CD4-positive, alpha-beta T cell treated with Interleukin-2 at 100 ng/mL for 4 hours (primary cell): ENCODE measurements at regions not wholly inside any gene's neighbourhood (a gene's known extent, or its start where the extent isn't known, plus 50 kb on each side); places are given as distances from the start of the nearest gene placed in this dataset.
"Not testable (repeated sequence)": the region's sequence is repeated elsewhere in the genome, so short reads cannot be mapped to it uniquely, and the experiment has no call there.

Source experiments
- DNase-seq: peaks from one replicate; pipeline ENCODE4 v3.0.0-alpha.2; 2020; ENCODE audit warnings: low spot score

DNA sequence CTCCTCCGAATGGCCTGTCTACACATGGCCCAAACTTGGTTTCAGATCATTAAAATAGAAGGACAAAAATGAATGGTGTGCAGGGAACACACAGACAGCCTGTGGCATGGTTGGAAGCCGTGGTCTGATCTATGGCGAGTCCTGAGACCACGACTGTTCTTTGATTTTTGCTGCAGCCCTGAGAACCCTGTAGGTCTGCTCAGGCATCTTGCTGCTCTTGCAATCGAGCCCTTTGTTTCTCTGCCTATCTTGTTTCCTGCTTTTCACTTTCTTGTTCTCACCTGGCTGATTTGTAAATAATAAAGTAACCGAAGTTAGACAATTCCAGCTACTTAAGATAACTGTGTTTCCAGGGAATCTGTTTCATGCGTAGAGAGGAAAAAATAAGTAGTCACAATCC, 54.1 kb upstream of the NBPF9 start:
- not testable (repeated sequence) for DNase-seq

DNA sequence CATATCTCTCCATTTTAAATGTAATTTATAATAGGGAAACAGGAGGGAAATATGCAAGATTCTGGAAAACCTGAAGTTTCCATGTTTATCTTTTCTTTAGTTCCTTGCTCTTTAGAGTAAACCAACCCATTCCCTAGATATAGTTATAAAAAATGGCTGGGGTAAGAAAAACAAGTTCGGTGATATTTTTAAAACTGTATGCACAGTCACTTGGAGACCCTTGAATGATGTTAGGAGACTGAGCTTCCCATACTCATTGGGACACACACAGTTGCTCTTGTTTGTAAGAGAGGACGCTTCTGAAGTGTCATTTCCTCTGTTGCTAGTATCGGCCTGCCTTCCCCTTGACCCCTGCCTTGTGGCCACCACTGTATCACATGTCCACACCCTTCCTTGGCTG, 55.0 kb upstream of the NBPF9 start:
- not testable (repeated sequence) for DNase-seq

DNA sequence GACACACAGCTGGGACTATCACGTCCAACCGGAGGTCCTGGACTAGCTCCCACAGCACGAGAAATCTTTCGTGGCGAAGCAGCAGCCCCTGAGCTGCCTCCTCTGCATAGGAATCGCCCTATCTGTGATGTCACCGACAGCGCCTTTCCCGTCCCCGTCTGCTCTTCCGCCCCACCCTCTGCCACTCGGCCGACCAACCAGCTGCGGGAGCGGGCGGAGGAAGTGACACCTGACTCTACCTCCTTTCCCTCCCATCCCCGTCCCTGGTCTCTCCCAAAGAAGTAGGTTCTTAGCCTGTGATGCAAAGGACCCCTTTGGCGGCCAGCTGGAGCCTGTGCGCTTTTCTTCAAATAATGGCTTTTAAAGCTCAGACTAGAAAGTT, 59.7 kb upstream of the NBPF9 start:
- DNase-seq, result not testable (repeated sequence)

DNA sequence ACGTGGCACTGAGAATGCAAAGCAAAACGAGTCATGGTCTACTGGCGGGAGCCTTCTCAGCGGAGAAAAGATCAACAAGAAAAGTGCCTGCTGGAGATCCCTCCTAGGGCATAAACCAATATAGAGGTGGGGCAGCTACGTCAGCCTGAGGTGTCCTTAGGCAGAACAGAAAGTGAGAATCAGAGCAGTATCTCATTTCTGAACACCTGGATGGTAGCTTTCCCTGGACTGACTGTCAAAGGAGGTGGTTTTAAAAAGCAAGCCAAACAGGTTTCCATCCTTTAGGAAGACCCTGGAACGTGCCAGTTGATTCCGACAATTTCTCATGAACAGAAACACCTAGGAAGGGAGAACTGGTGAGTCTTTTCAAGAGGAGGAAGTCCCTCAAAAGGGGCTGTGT, 71.4 kb upstream of the NBPF9 start:
- peak; percentile 49 for DNase-seq

DNA sequence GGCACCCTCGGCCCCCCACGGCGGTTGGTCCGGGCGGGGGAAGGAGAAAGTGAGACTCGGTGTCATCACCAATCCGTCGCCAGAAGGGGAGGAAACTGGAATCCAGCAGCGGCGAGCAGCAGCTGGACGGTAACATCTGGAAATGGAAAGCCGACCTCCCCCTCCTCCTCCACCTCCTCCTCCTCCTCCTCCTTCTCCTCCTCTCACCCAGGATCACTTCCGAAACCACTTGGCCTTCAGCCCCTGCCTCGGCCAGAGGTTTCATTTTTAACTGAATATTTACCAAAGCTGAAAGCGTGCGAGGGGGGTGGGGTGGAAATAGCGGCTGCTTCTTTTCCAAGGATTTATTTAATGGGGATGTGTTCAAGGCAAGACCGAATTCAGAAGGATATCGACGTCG, 72.5 kb upstream of the NBPF9 start:
- DNase-seq, result peak; percentile 26

DNA sequence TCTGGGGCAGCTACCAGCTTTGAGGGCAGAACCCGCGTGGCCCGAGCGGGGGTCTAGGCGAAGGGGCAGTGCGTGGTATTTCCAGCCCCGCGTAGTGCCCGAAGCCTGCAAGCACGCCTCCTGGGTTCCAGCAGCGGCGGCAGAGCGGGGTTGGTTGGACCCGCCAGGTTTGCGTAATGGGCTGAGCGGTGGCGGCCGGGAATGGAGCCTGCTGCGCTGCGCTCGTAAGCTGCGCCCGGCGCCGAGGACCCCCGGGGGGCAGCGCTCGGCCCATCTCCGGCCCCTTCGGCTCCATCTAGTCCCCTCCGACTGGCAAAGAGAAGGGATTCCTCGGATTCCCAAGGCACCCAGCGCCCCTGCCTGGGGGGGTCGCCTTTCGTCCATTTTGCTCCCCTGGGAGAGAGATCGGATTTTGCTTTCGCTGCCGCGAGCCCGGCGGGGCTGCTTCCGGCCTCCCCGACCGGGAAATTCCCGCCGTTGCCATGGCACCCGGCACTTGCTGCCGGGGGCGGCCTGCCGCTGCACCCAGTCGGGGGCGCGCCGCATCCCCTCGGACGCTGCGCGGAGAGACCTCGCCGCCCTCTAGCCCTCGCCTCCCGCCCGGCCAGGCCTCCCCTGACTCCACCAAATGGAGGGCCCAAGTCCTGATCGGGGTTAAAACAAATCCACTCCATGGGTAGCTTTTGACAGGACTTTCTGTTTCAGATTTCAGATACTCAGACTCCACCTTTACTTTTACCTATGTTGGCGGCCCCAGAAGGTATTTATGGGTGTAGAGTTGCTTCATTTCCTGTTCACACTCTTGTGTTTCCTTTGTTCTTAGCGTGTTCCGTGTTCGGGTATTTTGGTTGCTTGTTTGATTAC, 73.3 kb upstream of the NBPF9 start:
- DNase-seq, result peak; percentile 67

DNA sequence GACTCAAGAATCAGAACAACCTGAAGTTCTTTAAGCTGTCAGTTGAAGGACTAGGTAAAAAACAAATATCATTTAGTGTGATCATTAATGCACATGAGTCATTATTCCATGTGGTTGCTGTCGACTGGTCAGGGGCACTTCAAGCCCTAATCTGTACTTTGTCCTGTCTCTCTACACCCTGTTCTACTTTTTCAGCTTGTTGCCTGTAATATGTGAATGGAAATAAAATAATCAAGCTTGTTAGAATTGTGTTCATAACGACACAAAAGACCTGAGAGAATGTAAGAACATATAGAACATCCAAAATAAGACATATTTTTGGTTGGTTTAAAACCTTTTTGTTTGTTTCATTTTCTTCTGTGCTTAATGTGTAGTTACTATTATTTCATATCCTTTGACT, 87.4 kb upstream of the NBPF9 start:
- not testable (repeated sequence) for DNase-seq

DNA sequence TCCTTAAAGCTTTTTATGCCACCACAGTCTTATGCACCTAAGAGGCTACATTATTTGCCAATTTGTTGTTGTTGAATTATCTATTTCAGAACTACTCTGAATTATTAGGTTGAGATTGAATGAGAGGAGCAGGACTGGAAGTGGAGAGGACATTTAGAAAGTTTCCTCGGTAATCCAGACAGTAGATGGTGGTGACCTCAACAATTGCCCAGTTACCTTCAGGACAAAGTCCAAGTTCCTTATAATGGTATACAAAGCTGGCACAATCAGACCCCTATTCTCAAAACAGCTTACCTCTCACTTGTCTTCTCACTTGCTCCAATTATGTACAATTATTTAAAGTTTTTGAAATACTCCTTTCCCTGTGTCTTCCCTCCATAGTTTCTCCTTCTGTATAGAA, 93.3 kb upstream of the NBPF9 start:
- DNase-seq, result not testable (repeated sequence)

DNA sequence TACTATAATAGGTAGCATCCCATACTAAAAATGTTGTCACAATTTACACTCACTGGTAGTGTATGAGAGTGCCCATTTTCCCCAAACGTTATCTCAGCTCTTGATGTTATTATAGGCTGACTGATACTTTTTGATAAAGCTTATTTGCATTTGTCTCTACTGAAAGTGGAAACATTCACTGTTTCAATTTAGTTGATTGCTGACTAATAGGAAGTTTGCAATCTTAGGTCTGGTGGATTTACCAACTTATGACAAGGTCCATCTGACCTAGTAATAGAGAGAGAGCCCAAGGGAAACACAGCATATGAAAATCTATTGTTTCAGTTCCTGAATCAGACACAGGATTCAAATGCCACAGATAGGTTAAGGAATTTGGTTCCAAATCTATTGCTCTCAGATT, 97.2 kb upstream of the NBPF9 start:
- DNase-seq, result not testable (repeated sequence)

DNA sequence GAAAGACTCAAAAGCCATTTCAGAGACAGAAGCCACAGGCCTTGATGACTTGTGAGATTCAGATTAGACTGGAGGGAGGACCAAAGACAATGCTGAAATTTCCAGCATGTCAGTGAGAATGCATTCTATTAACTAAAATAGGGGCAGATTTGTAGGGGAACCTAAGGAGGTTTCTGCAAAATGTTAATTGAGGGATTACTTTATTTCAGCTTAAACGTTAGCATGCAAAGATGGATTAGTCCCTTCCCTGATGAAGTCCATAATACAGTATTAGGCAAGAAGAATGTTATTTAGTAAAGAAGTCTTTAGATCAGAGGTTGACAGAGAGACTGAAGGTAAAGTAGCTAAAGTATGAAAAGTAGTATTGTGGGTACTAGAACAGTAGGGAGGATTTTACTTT, 98.9 kb upstream of the NBPF9 start:
- DNase-seq, result not testable (repeated sequence)

DNA sequence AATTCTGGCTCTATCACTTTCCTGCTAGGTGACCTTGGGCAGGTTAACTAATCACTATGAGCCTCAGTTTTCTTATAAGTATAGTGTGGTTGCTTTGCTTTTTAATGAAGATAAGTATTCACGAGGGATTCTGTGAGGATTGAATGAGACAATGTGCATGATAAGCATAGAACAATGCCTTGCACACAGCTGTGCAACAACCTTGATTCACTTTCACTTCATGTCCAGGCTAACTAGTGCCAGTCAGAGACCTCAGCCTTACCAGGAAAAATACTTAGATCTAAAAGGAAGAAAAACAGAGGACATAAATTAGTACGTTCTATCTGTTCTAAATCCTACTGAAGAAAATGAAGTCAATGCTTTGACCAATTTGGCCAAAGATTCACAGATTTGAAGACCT, 101.0 kb upstream of the NBPF9 start:
- not testable (repeated sequence) for DNase-seq

DNA sequence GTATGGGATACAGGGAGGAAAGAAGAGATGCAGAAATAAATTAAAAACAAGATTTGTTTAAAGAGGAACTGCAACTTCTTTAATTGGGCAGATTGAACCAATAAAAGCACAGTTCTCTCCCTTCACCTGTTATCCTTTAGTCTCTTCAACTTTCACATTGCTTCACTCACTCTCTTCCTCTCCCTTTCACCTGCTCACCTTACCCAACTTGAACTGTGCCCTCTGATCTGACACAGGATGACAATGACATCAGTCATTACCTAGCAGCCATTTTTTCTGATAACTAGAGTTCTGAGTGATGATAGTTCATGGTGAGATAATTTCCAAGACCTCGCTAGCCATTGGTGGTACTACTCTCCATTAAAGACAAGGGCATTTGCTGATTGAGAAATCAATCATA, 105.5 kb upstream of the NBPF9 start:
- not testable (repeated sequence) for DNase-seq

DNA sequence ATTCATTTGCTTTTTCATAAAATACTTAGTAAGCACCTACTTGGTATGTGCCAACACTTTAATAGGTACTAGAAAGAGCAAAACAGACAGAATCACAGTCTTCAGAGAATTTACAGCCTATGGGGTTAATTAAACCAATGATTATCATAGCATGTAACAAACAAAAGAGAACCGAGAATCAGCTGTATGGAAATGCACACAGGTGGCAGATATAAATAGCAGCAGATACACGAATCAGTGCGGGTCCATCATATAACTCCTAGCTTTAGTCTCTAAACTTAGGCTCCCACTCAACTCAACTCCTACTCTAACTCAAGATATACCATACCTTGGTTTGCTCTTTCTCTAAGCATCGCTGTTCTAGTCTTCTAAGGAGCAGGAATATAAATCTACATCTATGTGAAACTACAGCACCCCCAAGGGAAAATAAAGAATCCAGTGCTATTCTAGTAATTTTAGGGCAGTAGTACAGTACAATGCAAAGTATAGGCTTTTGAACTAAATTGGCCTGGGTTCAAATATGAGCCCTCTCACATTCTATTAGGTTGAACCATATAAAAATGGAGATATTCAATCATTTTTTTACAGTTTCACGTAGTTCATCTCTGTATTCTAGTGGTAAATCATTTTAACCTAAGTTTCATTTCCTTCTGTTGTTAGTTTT, 108.5 kb upstream of the NBPF9 start:
- DNase-seq, result not testable (repeated sequence)

DNA sequence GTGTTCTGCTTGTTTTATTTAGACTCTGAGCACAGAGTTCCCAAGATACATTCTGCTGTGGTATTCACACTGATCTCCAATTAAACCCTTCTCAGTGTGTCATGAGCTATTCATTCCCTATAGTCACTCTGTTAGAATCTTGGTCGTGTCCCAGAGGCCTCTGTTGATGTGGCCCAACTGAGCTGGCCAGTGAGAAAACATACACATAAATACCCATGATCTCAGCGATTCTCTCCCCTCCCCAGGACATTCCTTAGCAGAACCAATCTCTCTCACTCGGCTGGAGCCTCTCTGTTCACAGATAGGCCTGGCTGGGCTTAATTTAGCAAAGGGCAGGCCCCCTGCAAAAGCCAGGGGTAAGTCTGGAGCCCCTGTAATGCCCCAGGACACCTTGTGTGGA, 109.6 kb upstream of the NBPF9 start:
- not testable (repeated sequence) for DNase-seq

DNA sequence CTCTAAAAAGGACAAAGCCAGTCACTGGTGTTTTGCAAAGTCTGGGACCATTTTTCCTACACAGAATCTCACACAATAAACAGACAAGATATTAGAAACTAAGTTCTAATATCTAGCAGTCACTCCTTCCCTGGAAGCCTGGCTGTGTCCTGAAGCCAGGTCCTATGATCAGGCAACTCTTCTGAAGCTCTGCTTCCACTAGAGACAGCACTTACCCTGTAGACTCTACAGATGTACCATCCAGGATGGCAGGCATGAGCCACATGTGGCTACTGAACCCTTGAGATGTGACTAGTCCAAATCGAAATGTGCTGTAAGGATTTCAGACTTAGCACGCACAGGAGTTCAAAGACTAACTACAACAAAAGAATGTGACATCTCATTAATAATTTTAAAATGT, 110.3 kb upstream of the NBPF9 start:
- DNase-seq, result not testable (repeated sequence)

DNA sequence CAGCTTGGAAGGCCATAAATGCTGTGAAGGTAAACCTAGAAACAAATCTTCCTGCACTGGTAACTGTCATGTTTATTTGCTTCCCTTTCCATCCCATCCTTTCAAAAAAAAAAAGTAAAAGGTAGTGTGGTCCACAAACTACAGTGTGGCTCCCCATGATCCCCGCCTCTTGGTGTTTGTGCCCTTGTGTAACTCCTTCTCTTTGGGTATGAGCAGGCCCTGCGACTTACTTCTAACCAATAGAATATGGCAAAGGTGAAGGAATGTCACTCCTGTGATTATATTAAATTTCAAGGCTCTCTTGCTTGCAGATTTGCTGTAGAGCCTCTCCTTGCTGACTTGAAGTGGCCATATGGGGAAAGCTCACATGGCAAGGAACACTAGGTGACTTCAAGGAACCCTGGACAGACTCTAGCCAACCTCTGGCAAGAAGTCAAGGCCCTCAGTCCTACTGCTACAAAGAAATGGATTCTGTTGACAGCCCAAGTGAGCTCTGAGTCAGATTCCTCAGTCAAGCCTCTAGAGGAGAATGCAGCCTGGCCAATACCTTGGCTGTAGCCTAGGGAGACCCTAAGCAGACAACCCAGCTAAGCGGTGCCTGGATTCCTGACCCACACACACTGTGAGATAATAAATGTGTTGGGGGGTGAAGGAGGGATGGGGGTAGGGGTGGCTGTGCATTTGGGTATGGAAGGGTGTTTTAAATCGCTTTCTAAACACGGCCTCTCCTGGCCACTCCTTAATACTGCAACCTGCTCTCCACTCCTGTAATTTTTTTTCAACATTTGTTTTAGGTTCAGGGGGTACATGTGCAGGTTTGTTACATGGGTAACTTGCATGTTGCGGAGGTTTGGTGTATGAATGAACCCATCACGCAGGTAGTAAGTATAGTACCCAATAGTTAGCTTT, 115.0 kb upstream of the NBPF9 start:
- not testable (repeated sequence) for DNase-seq

DNA sequence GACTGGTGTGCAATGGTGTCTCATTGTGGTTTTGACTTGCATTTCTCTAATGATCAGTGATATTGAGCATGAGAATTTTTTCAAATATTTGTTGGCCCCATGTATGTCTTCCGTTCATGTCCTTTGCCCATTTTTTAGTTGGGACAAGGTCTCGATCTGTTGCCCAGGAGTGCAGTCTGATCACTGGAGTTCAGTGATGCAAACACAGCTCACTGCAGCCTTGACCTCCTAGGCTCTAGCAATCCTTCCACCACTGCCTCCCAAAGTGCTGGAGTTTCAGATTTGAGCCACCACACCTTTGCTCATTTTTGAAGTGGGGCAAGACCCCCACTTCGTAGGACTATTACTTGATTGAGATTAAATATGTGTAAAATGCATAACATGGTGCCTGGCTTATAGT, 116.2 kb upstream of the NBPF9 start:
- not testable (repeated sequence) for DNase-seq

DNA sequence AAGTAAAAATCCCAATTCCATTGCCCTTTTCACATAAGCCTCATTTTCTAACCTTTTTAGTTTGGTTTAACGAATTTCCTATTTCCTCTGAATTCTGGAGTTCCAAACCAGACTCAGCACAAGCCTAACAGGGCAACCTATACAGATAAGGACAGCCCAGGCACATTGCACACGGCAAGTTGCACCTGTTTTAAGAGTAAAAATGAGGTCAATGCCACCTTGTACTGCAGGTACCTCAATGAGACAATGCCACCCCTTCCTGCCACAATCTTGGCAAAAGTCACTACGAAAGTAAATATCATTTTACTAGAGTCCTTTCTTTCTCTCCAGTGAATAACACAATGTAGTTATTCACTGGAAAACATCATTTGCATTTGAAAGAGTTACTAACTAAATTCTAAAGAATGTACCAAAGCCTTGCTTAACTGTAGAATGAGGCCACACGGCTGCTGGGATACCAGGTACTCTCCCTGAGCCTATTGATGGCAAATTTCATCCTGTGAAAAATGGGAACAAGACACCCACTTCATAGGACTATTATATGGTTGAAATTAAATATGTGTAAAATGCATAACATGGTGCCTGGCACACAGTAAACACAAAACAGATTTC, 117.2 kb upstream of the NBPF9 start:
- DNase-seq, result not testable (repeated sequence)

DNA sequence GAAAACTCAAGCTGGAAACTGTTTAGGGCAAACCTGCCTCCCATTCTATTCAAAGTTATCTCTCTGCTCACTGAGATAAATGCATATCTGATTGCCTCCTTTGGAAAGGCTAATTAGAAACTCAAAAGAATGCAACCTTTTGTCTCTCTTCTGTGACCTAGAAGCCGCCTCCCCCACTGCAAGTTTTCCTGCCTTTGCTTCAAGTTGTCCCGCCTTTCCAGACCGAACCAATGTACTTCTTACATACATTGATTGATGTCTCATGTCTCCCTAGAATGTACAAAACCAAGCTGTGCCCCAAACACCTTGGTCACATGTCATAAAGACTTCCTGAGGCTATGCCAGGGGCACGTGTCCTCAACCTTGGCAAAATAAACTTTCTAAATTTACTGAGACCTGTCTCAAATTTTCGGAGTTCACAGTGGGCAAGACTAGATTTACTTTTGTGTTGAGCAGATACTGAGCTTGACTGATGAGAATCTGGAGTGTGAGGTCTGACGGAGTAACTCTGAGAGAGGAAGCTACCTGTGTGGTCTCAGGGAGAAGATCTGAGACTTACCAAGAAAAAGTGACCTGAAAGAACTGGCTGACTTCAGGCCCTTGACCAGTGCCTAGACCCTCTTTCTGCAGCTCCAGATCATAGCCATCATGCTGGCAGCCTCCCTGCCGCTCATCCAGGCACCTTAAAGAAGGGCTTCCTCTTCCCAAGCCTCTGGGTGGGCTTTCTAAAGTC, 124.7 kb upstream of the NBPF9 start:
- not testable (repeated sequence) for DNase-seq

DNA sequence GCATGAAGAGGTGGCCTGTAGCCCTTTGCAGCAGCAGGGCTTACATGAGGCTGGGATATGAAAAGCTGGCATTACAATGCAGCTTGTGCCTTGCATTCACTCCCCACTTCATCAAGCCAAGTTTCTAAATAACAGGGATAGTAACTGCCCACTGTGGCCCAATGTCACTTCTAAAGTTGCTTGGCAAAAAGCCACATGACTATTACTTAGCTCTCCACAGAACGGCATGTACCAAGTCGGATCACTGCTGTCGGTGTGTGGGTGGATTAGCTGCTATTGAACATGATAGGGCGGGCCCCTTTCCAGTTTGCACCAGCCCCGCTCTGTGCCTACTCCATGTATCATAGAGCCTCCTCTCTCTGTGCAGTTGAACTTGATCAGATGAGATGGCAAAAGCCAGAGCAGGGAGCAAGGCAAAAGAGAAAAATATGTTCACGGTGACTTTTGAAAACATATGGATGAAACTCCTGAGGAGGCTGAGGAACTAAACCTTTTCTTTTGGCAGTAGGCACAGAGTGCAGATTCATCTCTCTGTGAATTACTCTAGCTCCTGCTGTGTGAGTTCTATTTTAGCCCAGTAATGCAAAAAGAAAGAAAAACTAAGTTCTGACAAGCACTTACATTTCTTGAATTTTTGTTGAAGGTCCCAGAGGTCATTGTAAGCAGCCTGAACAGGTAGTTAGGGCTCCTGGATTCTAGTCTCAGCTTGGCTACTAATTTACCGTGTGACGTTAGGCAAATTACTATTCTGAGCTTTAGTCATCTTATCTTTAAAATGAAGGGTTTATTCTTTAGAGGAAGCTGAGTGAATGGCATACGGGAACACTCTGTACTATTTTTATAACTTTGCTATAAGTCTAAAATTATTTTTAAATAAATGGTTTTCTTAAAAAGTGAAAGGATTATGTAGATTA, 125.6 kb upstream of the NBPF9 start:
- not testable (repeated sequence) for DNase-seq
